Mesenteric fat pad (tissue), 1 donor: ENCODE measurements at regions not wholly inside any gene's neighbourhood (a gene's known extent, or its start where the extent isn't known, plus 50 kb on each side); places are given as distances from the start of the nearest gene placed in this dataset.

Experiments used
- DNase-seq: peaks from one replicate; pipeline ENCODE4 v3.0.0-alpha.2; 2020; ENCODE audit warnings: low spot score
- donor health status: DM: yes; HTN: yes; CAD: no.

GRCh38 chr2:216925006-216925405 is 65.1 kb upstream of the TNP1 start:
- no peak for DNase-seq

GRCh38 chr2:216923706-216924105 is 63.8 kb upstream of the TNP1 start:
- DNase-seq, result no peak

GRCh38 chr2:216922175-216922780 is 62.4 kb upstream of the TNP1 start:
- no peak for DNase-seq

- DNase-seq, result no peak
Measured at GRCh38 chr2:216920937-216921456, 61.1 kb upstream of the TNP1 start.

- DNase-seq, result no peak
Measured at GRCh38 chr2:216920143-216920876, 60.4 kb upstream of the TNP1 start.

- no peak for DNase-seq
Measured at GRCh38 chr2:216918088-216918680, 58.3 kb upstream of the TNP1 start.

GRCh38 chr2:216916956-216917650 is 57.2 kb upstream of the TNP1 start:
- DNase-seq, result no peak

- DNase-seq, result no peak
Measured at GRCh38 chr2:216915557-216916150, 55.8 kb upstream of the TNP1 start.

GRCh38 chr2:216914491-216914890 is 54.6 kb upstream of the TNP1 start:
- DNase-seq, result no peak

- no peak for DNase-seq
Measured at GRCh38 chr2:216911886-216912285, 52.0 kb upstream of the TNP1 start.

- DNase-seq, result no peak
Measured at GRCh38 chr2:216911008-216911407, 51.1 kb upstream of the TNP1 start.

GRCh38 chr2:216909541-216910210 is 49.8 kb upstream of the TNP1 start:
- no peak for DNase-seq
